ENCODE measurements at regions not wholly inside any gene's neighbourhood (a gene's known extent, or its start where the extent isn't known, plus 50 kb on each side); places are given as distances from the start of the nearest gene placed in this dataset.

DNA sequence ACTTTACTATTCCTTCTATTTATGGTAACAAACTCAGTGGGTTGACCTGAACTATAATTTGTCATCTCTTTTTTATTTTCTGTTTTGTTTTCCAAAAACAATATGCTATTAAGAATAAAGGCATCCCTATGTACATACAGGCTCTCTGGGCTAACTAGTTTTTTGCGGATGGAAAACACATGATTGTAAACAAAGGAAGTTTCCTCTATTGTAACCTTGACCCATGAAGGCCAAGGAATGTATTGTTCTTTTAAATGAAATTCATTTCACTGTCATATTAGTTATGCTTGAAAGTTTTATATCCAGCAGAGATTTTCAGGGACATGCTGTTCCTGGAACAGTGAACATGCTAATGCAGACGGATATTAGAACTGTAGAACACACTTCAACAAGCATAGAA, 705.0 kb upstream of the SEL1L start:
- no peaks in the 10 kb centered on the region for H3K9me3 ChIP-seq (ENCODE audit: control insufficient read depth, insufficient read depth, low read length)
- WGBS (ENCODE audit: insufficient coverage), result no CpG with 5 or more reads among the region's 2 CpGs

DNA sequence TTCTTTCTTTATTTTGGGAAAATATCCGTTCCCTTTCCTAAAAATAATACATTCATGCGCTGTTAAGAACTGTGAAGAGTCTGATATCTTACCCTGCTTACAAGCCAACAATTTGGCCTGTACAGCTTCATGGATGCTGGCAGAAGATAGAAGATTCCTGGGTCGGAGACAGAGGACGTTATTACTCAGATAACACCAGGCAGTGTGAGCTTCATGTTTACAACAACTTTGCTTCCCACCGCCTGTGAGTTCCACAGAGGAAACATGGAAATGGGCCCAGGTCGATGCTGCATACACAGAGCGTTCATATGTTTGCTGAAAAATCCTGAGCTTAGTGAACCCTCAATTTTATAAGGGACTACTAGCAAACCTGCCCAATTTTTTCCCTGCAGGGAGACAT, 705.6 kb upstream of the SEL1L start:
- H3K4me1 ChIP-seq (ENCODE audit: control insufficient read depth, insufficient read depth, low read length), result no peaks in the 10 kb centered on the region
- H3K27ac ChIP-seq (ENCODE audit: low read depth, low read length), result no peak overlapping the region
- peak in 2 of 6 donors; percentile 9 to 72 for DNase-seq (ENCODE audit: low read depth in 4 of 6, low spot score in 6 of 6)
- H3K4me3 ChIP-seq (ENCODE audit: low read depth, low read length), result no peak overlapping the region
- WGBS (ENCODE audit: insufficient coverage), result 84% methylated on average over 3 of the region's 7 CpGs
- H3K9me3 ChIP-seq (ENCODE audit: control insufficient read depth, insufficient read depth, low read length), result no peaks in the 10 kb centered on the region
- no peaks in the 10 kb centered on the region for H3K36me3 ChIP-seq (ENCODE audit: control insufficient read depth, insufficient read depth, low read length)
- H3K27me3 ChIP-seq (ENCODE audit: control insufficient read depth, insufficient read depth, low read length), result no peaks in the 10 kb centered on the region

More for the DNA sequence above, 705.0 kb upstream of the SEL1L start:
- no peaks in the 10 kb centered on the region for H3K36me3 ChIP-seq (ENCODE audit: control insufficient read depth, insufficient read depth, low read length)
- no peaks in the 10 kb centered on the region for H3K4me1 ChIP-seq (ENCODE audit: control insufficient read depth, insufficient read depth, low read length)
- no peak overlapping the region for H3K4me3 ChIP-seq (ENCODE audit: low read depth, low read length)
- no peaks in the 10 kb centered on the region for H3K27me3 ChIP-seq (ENCODE audit: control insufficient read depth, insufficient read depth, low read length)
- no peak overlapping the region for H3K27ac ChIP-seq (ENCODE audit: low read depth, low read length)
- DNase-seq (ENCODE audit: low read depth in 4 of 6, low spot score in 6 of 6), result peak in 1 of 6 donors; percentile 14

DNA sequence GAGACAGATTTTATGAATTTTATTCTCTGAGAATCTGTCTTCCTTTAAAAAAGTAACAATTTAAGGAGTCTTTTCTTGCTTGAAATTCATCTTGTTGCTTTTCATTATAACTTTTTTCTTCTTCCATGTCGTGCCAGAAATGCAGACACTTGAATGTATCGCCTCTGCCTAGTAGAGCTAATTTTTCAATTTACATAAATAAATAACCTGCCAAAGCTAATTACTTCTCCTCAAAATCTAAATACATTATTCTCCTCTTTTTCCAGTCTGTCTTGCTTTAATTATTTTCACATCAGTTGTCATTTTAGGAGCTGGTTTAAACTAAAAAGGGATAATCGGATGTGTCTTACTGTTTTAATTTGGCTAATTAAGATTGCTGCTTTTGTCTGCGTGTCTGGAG, 711.1 kb upstream of the SEL1L start:
- Histone ChIP-seq H3K36me3 (ENCODE audit: control insufficient read depth, insufficient read depth, low read length) (no peaks in the 10 kb centered on the region), H3K27me3 (ENCODE audit: control insufficient read depth, insufficient read depth, low read length) (no peaks in the 10 kb centered on the region), H3K9me3 (ENCODE audit: control insufficient read depth, insufficient read depth, low read length) (no peaks in the 10 kb centered on the region), H3K4me3 (ENCODE audit: low read depth, low read length) (no peak overlapping the region), H3K27ac (ENCODE audit: low read depth, low read length) (no peak overlapping the region), H3K4me1 (ENCODE audit: control insufficient read depth, insufficient read depth, low read length) (no peaks in the 10 kb centered on the region)
- WGBS (ENCODE audit: insufficient coverage), result no CpG with 5 or more reads among the region's 4 CpGs
- peak in 2 of 6 donors; percentile 42 to 79 for DNase-seq (ENCODE audit: low read depth in 4 of 6, low spot score in 6 of 6)

DNA sequence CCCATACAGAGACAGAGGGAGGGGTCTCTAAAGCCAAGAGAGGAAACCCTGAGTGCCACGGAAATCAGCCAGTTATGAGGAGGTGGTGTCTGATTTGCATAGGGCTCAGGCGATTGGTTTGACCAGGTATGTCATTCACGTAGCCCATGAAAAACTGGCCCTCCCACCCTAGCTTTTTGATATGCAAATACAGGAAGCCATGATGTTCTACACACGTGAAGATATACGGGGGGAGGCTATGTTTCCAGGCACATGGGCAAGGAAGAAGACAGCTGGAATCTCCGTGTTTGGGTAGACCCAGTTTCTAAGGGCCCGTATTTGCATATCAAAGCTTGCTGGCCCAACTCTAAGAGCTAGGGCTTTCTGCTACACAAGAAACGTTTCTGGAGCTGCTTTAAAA, 717.8 kb upstream of the SEL1L start:
- Histone ChIP-seq H3K36me3 (ENCODE audit: control insufficient read depth, insufficient read depth, low read length) (no peaks in the 10 kb centered on the region), H3K27ac (ENCODE audit: low read depth, low read length) (no peak overlapping the region), H3K27me3 (ENCODE audit: control insufficient read depth, insufficient read depth, low read length) (no peaks in the 10 kb centered on the region), H3K9me3 (ENCODE audit: control insufficient read depth, insufficient read depth, low read length) (no peaks in the 10 kb centered on the region), H3K4me1 (ENCODE audit: control insufficient read depth, insufficient read depth, low read length) (no peaks in the 10 kb centered on the region), H3K4me3 (ENCODE audit: low read depth, low read length) (no peak overlapping the region)
- DNase-seq (ENCODE audit: low read depth in 4 of 6, low spot score in 6 of 6), result no peak
- 88% methylated on average over 4 of the region's 8 CpGs for WGBS (ENCODE audit: insufficient coverage)

GRCh38 chr14:82270286-82270685, 736.6 kb upstream of the SEL1L start:
- no peaks in the 10 kb centered on the region for H3K9me3 ChIP-seq (ENCODE audit: control insufficient read depth, insufficient read depth, low read length)
- no peak overlapping the region for H3K27ac ChIP-seq (ENCODE audit: low read depth, low read length)
- H3K36me3 ChIP-seq (ENCODE audit: control insufficient read depth, insufficient read depth, low read length), result no peaks in the 10 kb centered on the region
- H3K4me3 ChIP-seq (ENCODE audit: low read depth, low read length), result no peak overlapping the region
- H3K4me1 ChIP-seq (ENCODE audit: control insufficient read depth, insufficient read depth, low read length), result no peaks in the 10 kb centered on the region
- DNase-seq (ENCODE audit: low read depth in 4 of 6, low spot score in 6 of 6), result no peak
- no peaks in the 10 kb centered on the region for H3K27me3 ChIP-seq (ENCODE audit: control insufficient read depth, insufficient read depth, low read length)

- Histone ChIP-seq H3K4me1 (ENCODE audit: control insufficient read depth, insufficient read depth, low read length) (no peaks in the 10 kb centered on the region), H3K27ac (ENCODE audit: low read depth, low read length) (no peak overlapping the region), H3K9me3 (ENCODE audit: control insufficient read depth, insufficient read depth, low read length) (no peaks in the 10 kb centered on the region), H3K27me3 (ENCODE audit: control insufficient read depth, insufficient read depth, low read length) (no peaks in the 10 kb centered on the region), H3K4me3 (ENCODE audit: low read depth, low read length) (no peak overlapping the region), H3K36me3 (ENCODE audit: control insufficient read depth, insufficient read depth, low read length) (no peaks in the 10 kb centered on the region)
- peak in 1 of 6 donors; percentile 65 for DNase-seq (ENCODE audit: low read depth in 4 of 6, low spot score in 6 of 6)
These were observed 765.2 kb upstream of the SEL1L start for GRCh38 chr14:82298811-82299210.

DNA sequence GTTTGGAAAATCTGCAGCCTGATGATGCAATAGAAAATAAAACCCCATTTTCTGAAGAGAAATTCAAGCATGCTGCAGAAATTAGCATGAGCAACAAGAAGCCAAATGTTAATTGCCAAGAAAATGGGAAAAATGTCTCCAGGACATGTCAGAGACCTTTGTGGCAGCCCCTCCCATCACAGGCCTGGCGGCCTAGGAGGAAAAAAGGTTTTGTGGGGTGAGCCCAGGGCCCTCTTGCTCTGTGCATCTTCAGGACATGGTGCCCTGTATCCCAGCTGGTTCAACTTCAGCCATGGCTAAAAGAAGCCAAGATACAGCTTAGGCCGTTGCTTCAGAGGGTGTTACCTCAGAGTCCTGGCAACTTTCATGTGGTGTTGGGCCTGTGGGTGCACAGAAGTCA, 775.5 kb upstream of the SEL1L start:
- no peak for DNase-seq (ENCODE audit: low read depth in 4 of 6, low spot score in 6 of 6)
- Histone ChIP-seq H3K4me3 (ENCODE audit: low read depth, low read length) (no peak overlapping the region), H3K27ac (ENCODE audit: low read depth, low read length) (no peak overlapping the region), H3K27me3 (ENCODE audit: control insufficient read depth, insufficient read depth, low read length) (no peaks in the 10 kb centered on the region), H3K4me1 (ENCODE audit: control insufficient read depth, insufficient read depth, low read length) (no peaks in the 10 kb centered on the region), H3K9me3 (ENCODE audit: control insufficient read depth, insufficient read depth, low read length) (peaks cover 9% of the 10 kb centered on the region), H3K36me3 (ENCODE audit: control insufficient read depth, insufficient read depth, low read length) (no peaks in the 10 kb centered on the region)
- WGBS (ENCODE audit: insufficient coverage), result 93% methylated on average over 2 of the region's 2 CpGs

- Histone ChIP-seq H3K27me3 (ENCODE audit: control insufficient read depth, insufficient read depth, low read length) (no peaks in the 10 kb centered on the region), H3K36me3 (ENCODE audit: control insufficient read depth, insufficient read depth, low read length) (no peaks in the 10 kb centered on the region), H3K4me3 (ENCODE audit: low read depth, low read length) (no peak overlapping the region), H3K4me1 (ENCODE audit: control insufficient read depth, insufficient read depth, low read length) (no peaks in the 10 kb centered on the region), H3K27ac (ENCODE audit: low read depth, low read length) (no peak overlapping the region), H3K9me3 (ENCODE audit: control insufficient read depth, insufficient read depth, low read length) (peaks cover 9% of the 10 kb centered on the region)
- peak; percentile 10 to 86 (median 24) for DNase-seq (ENCODE audit: low read depth in 4 of 6, low spot score in 6 of 6)
- WGBS (ENCODE audit: insufficient coverage), result 33% methylated on average over 1 of the region's 1 CpG
These were observed 780.2 kb upstream of the SEL1L start for GRCh38 chr14:82313889-82314288.

- Histone ChIP-seq H3K4me1 (ENCODE audit: control insufficient read depth, insufficient read depth, low read length) (no peaks in the 10 kb centered on the region), H3K27me3 (ENCODE audit: control insufficient read depth, insufficient read depth, low read length) (no peaks in the 10 kb centered on the region), H3K36me3 (ENCODE audit: control insufficient read depth, insufficient read depth, low read length) (no peaks in the 10 kb centered on the region), H3K4me3 (ENCODE audit: low read depth, low read length) (no peak overlapping the region), H3K27ac (ENCODE audit: low read depth, low read length) (no peak overlapping the region), H3K9me3 (ENCODE audit: control insufficient read depth, insufficient read depth, low read length) (no peaks in the 10 kb centered on the region)
- no CpG with 5 or more reads among the region's 4 CpGs for WGBS (ENCODE audit: insufficient coverage)
- DNase-seq (ENCODE audit: low read depth in 4 of 6, low spot score in 6 of 6), result no peak
These were observed 794.8 kb upstream of the SEL1L start for GRCh38 chr14:82328442-82328841.

DNA sequence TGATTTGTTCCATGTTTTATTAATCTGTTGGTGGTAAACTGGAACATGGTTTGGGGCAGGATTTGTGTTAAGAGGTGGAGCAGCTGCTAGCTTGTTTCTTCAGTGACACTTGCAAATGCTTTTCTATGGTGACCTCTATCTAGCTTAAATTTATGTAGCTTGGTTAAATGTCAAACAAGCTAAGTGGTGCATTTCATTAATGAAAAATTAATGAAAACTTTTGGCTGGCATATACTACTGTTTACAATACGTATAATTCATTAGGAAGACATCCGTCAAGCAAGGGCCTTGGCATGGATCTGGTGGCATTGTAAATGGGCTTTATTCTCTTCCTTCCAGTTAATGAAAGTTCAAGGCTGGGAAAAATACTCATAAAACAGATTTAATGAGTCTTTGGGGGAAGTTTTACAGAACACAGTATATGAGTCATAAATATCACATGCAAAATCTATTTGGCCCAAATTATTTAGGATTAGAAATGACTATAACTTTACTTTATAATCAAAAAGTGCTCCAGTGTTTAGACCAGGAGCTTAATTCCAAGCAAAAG, 807.7 kb upstream of the SEL1L start:
- WGBS (ENCODE audit: insufficient coverage), result no CpG with 5 or more reads among the region's 2 CpGs
- DNase-seq (ENCODE audit: low read depth in 4 of 6, low spot score in 6 of 6), result peak in 2 of 6 donors; percentile 21 to 32
- no peaks in the 10 kb centered on the region for H3K9me3 ChIP-seq (ENCODE audit: control insufficient read depth, insufficient read depth, low read length)
- no peaks in the 10 kb centered on the region for H3K4me1 ChIP-seq (ENCODE audit: control insufficient read depth, insufficient read depth, low read length)
- H3K27ac ChIP-seq (ENCODE audit: low read depth, low read length), result no peak overlapping the region
- H3K27me3 ChIP-seq (ENCODE audit: control insufficient read depth, insufficient read depth, low read length), result no peaks in the 10 kb centered on the region
- no peak overlapping the region for H3K4me3 ChIP-seq (ENCODE audit: low read depth, low read length)
- no peaks in the 10 kb centered on the region for H3K36me3 ChIP-seq (ENCODE audit: control insufficient read depth, insufficient read depth, low read length)
